ENCODE measurements at regions not wholly inside any gene's neighbourhood (a gene's known extent, or its start where the extent isn't known, plus 50 kb on each side); places are given as distances from the start of the nearest gene placed in this dataset.
"Not testable (repeated sequence)": the region's sequence is repeated elsewhere in the genome, so short reads cannot be mapped to it uniquely, and the experiment has no call there.

- no peak for DNase-seq
Measured at GRCh38 chr16:58866935-58867334, 132.8 kb upstream of the GOT2 start.

- DNase-seq = no peak
Measured at GRCh38 chr16:58863761-58864160, 129.6 kb upstream of the GOT2 start.

- DNase-seq = no peak
Measured at GRCh38 chr16:58863042-58863441, 128.9 kb upstream of the GOT2 start.

- DNase-seq = no peak
Measured at GRCh38 chr16:58862334-58863021, 128.4 kb upstream of the GOT2 start.

- DNase-seq = no peak
Measured at GRCh38 chr16:58859958-58860669, 126.0 kb upstream of the GOT2 start.

GRCh38 chr16:58858577-58858976 is 124.5 kb upstream of the GOT2 start:
- DNase-seq = not testable (repeated sequence)

- DNase-seq = no peak
Measured at GRCh38 chr16:58855291-58855863, 121.3 kb upstream of the GOT2 start.

- DNase-seq = no peak
Measured at GRCh38 chr16:58853854-58854791, 120.0 kb upstream of the GOT2 start.

GRCh38 chr16:58850678-58851020 is 116.5 kb upstream of the GOT2 start:
- DNase-seq = no peak

- DNase-seq = no peak
Measured at GRCh38 chr16:58850019-58850677, 116.0 kb upstream of the GOT2 start.

GRCh38 chr16:58848662-58849002 is 114.5 kb upstream of the GOT2 start:
- no peak for DNase-seq

- no peak for DNase-seq
Measured at GRCh38 chr16:58847902-58848661, 114.0 kb upstream of the GOT2 start.

GRCh38 chr16:58846226-58846625 is 112.1 kb upstream of the GOT2 start:
- DNase-seq = not testable (repeated sequence)

- no peak for DNase-seq
Measured at GRCh38 chr16:58843675-58844074, 109.6 kb upstream of the GOT2 start.

- DNase-seq = no peak
Measured at GRCh38 chr16:58842746-58843145, 108.6 kb upstream of the GOT2 start.

GRCh38 chr16:58842156-58842555 is 108.0 kb upstream of the GOT2 start:
- DNase-seq = no peak

- DNase-seq = no peak
Measured at GRCh38 chr16:58837950-58838349, 103.8 kb upstream of the GOT2 start.

- DNase-seq = no peak
Measured at GRCh38 chr16:58836427-58836826, 102.3 kb upstream of the GOT2 start.

- DNase-seq = no peak
Measured at GRCh38 chr16:58832386-58832895, 98.3 kb upstream of the GOT2 start.

- no peak for DNase-seq
Measured at GRCh38 chr16:58831386-58831785, 97.3 kb upstream of the GOT2 start.

- DNase-seq = no peak
Measured at GRCh38 chr16:58828901-58829545, 94.9 kb upstream of the GOT2 start.

Measured in SIG-M5 (cell line).